GM21576 (cell line): ENCODE measurements at regions not wholly inside any gene's neighbourhood (a gene's known extent, or its start where the extent isn't known, plus 50 kb on each side); places are given as distances from the start of the nearest gene placed in this dataset.
"Not testable (repeated sequence)": the region's sequence is repeated elsewhere in the genome, so short reads cannot be mapped to it uniquely, and the experiment has no call there.

Source experiments
- ATAC-seq: cut with Tn5 transposase; IDR thresholded peaks from one replicate; pipeline ENCODE4 v1.9.1; 2021; ENCODE audit warnings: mild to moderate bottlenecking, moderate library complexity; ENCODE audit not compliant: unreplicated experiment

- ATAC-seq, result no peak
Measured at GRCh38 chr12:97616946-97617345, 154.3 kb downstream of the RMST start.

- ATAC-seq, result no peak
Measured at GRCh38 chr12:97628962-97629361, 166.4 kb downstream of the RMST start.

GRCh38 chr12:97629382-97629781 is 166.8 kb downstream of the RMST start:
- no peak for ATAC-seq

- ATAC-seq, result no peak
Measured at GRCh38 chr12:97630356-97630755, 167.8 kb downstream of the RMST start.

GRCh38 chr12:97630875-97631274 is 168.3 kb downstream of the RMST start:
- no peak for ATAC-seq

- no peak for ATAC-seq
Measured at GRCh38 chr12:97637770-97638169, 175.2 kb downstream of the RMST start.

- ATAC-seq, result no peak
Measured at GRCh38 chr12:97638739-97639138, 176.1 kb downstream of the RMST start.

- ATAC-seq, result no peak
Measured at GRCh38 chr12:97639702-97640101, 177.1 kb downstream of the RMST start.

GRCh38 chr12:97640826-97641225 is 178.2 kb downstream of the RMST start:
- ATAC-seq, result no peak

GRCh38 chr12:97642911-97643310 is 180.3 kb downstream of the RMST start:
- ATAC-seq, result no peak

GRCh38 chr12:97643924-97644323 is 181.3 kb downstream of the RMST start:
- no peak for ATAC-seq

GRCh38 chr12:97645726-97646125 is 183.1 kb downstream of the RMST start:
- ATAC-seq, result no peak

GRCh38 chr12:97647142-97647541 is 184.5 kb downstream of the RMST start:
- ATAC-seq, result no peak

GRCh38 chr12:97650242-97650641 is 187.6 kb downstream of the RMST start:
- no peak for ATAC-seq

GRCh38 chr12:97656548-97656947 is 193.9 kb downstream of the RMST start:
- ATAC-seq, result not testable (repeated sequence)

- no peak for ATAC-seq
Measured at GRCh38 chr12:97659117-97659880, 196.7 kb downstream of the RMST start.

GRCh38 chr12:97666263-97666662 is 203.7 kb downstream of the RMST start:
- no peak for ATAC-seq

- ATAC-seq, result no peak
Measured at GRCh38 chr12:97672870-97673269, 210.3 kb downstream of the RMST start.

- no peak for ATAC-seq
Measured at GRCh38 chr12:97680751-97681150, 218.1 kb downstream of the RMST start.

GRCh38 chr12:97681612-97682504 is 219.3 kb downstream of the RMST start:
- ATAC-seq, result no peak

- ATAC-seq, result no peak
Measured at GRCh38 chr12:97685360-97685759, 222.8 kb downstream of the RMST start.

- no peak for ATAC-seq
Measured at GRCh38 chr12:97701901-97702300, 239.3 kb downstream of the RMST start.
